GM19455 (cell line): ENCODE measurements at regions not wholly inside any gene's neighbourhood (a gene's known extent, or its start where the extent isn't known, plus 50 kb on each side); places are given as distances from the start of the nearest gene placed in this dataset.

Source experiments
- ATAC-seq: cut with Tn5 transposase; IDR thresholded peaks from one replicate; pipeline ENCODE4 v1.9.1; 2021; ENCODE audit not compliant: unreplicated experiment

GRCh38 chr20:11791316-11791715 is 126.4 kb upstream of the BTBD3 start:
- no peak for ATAC-seq

GRCh38 chr20:11791835-11792567 is 125.7 kb upstream of the BTBD3 start:
- ATAC-seq, result no peak

- no peak for ATAC-seq
These were observed 125.1 kb upstream of the BTBD3 start for GRCh38 chr20:11792568-11792953.

GRCh38 chr20:11794525-11794924 is 123.2 kb upstream of the BTBD3 start:
- ATAC-seq, result no peak

GRCh38 chr20:11795071-11795615 is 122.5 kb upstream of the BTBD3 start:
- ATAC-seq, result no peak

GRCh38 chr20:11796026-11796425 is 121.7 kb upstream of the BTBD3 start:
- ATAC-seq, result no peak

- ATAC-seq, result no peak
These were observed 120.5 kb upstream of the BTBD3 start for GRCh38 chr20:11797156-11797555.

GRCh38 chr20:11799281-11799684 is 118.4 kb upstream of the BTBD3 start:
- no peak for ATAC-seq

GRCh38 chr20:11807054-11808048 is 110.3 kb upstream of the BTBD3 start:
- ATAC-seq, result no peak

- ATAC-seq, result no peak
These were observed 108.9 kb upstream of the BTBD3 start for GRCh38 chr20:11808841-11809240.

GRCh38 chr20:11810311-11811083 is 107.2 kb upstream of the BTBD3 start:
- no peak for ATAC-seq

GRCh38 chr20:11813106-11813890 is 104.4 kb upstream of the BTBD3 start:
- ATAC-seq, result no peak

GRCh38 chr20:11814267-11814666 is 103.4 kb upstream of the BTBD3 start:
- no peak for ATAC-seq

GRCh38 chr20:11820838-11821237 is 96.9 kb upstream of the BTBD3 start:
- no peak for ATAC-seq

GRCh38 chr20:11822540-11822794 is 95.2 kb upstream of the BTBD3 start:
- ATAC-seq, result no peak

GRCh38 chr20:11826334-11826733 is 91.4 kb upstream of the BTBD3 start:
- ATAC-seq, result no peak

GRCh38 chr20:11832397-11832796 is 85.3 kb upstream of the BTBD3 start:
- no peak for ATAC-seq

- no peak for ATAC-seq
These were observed 84.8 kb upstream of the BTBD3 start for GRCh38 chr20:11832851-11833250.

GRCh38 chr20:11833825-11834224 is 83.9 kb upstream of the BTBD3 start:
- no peak for ATAC-seq

GRCh38 chr20:11838076-11838636 is 79.5 kb upstream of the BTBD3 start:
- no peak for ATAC-seq
